HCT116 (cell line): ENCODE measurements at regions not wholly inside any gene's neighbourhood (a gene's known extent, or its start where the extent isn't known, plus 50 kb on each side); places are given as distances from the start of the nearest gene placed in this dataset.

Experiments
- CEBPB ChIP-seq: IDR thresholded peaks from 2 replicates; pipeline ENCODE4 v1.6.1; 2012; ENCODE audit warnings: low read depth
- CTCF ChIP-seq, 3 experiments: fragments of 200-600 bp in 1 of 3; sonication (generic) in 1 of 3; IDR thresholded peaks in 2 of 3; conservative IDR thresholded peaks in 1 of 3; 2 replicates each; pipeline ENCODE4 v1.5.1; 2012 to 2017; ENCODE audit warnings: low read depth in 2 of 3, low read length in 2 of 3, antibody characterized with exemption in 1 of 3, borderline replicate concordance in 1 of 3, control low read depth in 1 of 3, mild to moderate bottlenecking in 1 of 3, mixed read lengths in 1 of 3, mixed run types in 1 of 3, moderate library complexity in 1 of 3; ENCODE audit not compliant: insufficient read depth in 1 of 3
- EZH2 ChIP-seq: fragments of 200-600 bp; sonication (generic); IDR thresholded peaks from 2 replicates; pipeline ENCODE4 v1.6.1; 2017; ENCODE audit warnings: antibody characterized with exemption, mixed run types
- EZH2phosphoT487 ChIP-seq: fragments of 200-600 bp; IDR thresholded peaks from 2 replicates; pipeline ENCODE4 v1.6.1; 2018; ENCODE audit warnings: antibody characterized with exemption, borderline replicate concordance
- POLR2A ChIP-seq: IDR thresholded peaks from 2 replicates; pipeline ENCODE4 v1.7.0; 2011; ENCODE audit warnings: borderline replicate concordance; ENCODE audit not compliant: insufficient read depth, insufficient read length; ENCODE audit errors: extremely low read depth
- POLR2AphosphoS5 ChIP-seq: IDR thresholded peaks from 2 replicates; pipeline ENCODE4 v1.6.1; 2011; ENCODE audit warnings: mild to moderate bottlenecking, low read depth, low read length, moderate library complexity
- REST ChIP-seq: IDR thresholded peaks from 2 replicates; pipeline ENCODE4 v1.6.1; 2012; ENCODE audit warnings: low read depth
- SP1 ChIP-seq: IDR thresholded peaks from 2 replicates; pipeline ENCODE4 v1.6.1; 2012; ENCODE audit warnings: low read depth
- TCF7L2 ChIP-seq: IDR thresholded peaks from 2 replicates; pipeline ENCODE4 v1.7.0; 2011; ENCODE audit warnings: borderline replicate concordance, inconsistent platforms; ENCODE audit not compliant: insufficient read depth, insufficient read length; ENCODE audit errors: extremely low read depth

DNA sequence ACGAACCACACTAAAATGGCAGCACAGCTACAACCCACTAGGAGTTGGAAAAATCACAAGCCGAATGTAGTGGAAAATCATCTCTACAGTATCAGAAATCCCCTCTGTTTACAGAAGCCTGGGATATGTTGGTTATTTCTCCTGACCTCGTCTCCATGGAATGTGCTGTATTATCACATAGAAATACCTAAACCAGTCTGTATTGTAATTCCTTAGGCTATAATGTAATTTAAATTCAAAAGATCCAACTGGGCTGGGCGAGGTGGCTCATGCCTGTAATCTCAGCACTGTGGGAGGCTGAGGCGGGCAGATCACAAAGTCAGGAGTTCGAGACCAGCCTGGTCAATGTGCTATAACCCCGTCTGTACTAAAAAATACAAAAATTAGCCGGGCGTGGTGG lies 244.8 kb upstream of the MPDZ start:
- no peak for TF ChIP-seq CEBPB
- TF ChIP-seq SP1, result no peak
- TF ChIP-seq CTCF (IDR thresholded peaks at IDR 0.05 in 2 of 3, conservative IDR thresholded peaks at IDR 0.05 in 1 of 3; ENCODE audit: borderline replicate concordance in 1 of 3, insufficient read depth in 1 of 3, low read depth in 2 of 3, low read length in 2 of 3), result no peak
- no peak for TF ChIP-seq EZH2phosphoT487
- no peak for TF ChIP-seq POLR2A
- TF ChIP-seq EZH2, result no peak
- TF ChIP-seq POLR2AphosphoS5, result no peak
- no peak for TF ChIP-seq TCF7L2
- no peak for TF ChIP-seq REST
